Activated CD4-positive, alpha-beta T cell treated with anti-CD3 and anti-CD28 coated beads, Interleukin-2, Interleukin-4, amounts not matched to agents 100 ng/mL and 50 ng/mL, durations not matched to agents 16 hours and 8 hours (primary cell): ENCODE measurements at regions not wholly inside any gene's neighbourhood (a gene's known extent, or its start where the extent isn't known, plus 50 kb on each side); places are given as distances from the start of the nearest gene placed in this dataset.
A peak's percentile ranks its signal among the peaks of the same experiment; 100 is the strongest.

ENCODE experiments used
- DNase-seq: peaks from one replicate; pipeline ENCODE4 v3.0.0-alpha.2; 2020; ENCODE audit warnings: low spot score

DNA sequence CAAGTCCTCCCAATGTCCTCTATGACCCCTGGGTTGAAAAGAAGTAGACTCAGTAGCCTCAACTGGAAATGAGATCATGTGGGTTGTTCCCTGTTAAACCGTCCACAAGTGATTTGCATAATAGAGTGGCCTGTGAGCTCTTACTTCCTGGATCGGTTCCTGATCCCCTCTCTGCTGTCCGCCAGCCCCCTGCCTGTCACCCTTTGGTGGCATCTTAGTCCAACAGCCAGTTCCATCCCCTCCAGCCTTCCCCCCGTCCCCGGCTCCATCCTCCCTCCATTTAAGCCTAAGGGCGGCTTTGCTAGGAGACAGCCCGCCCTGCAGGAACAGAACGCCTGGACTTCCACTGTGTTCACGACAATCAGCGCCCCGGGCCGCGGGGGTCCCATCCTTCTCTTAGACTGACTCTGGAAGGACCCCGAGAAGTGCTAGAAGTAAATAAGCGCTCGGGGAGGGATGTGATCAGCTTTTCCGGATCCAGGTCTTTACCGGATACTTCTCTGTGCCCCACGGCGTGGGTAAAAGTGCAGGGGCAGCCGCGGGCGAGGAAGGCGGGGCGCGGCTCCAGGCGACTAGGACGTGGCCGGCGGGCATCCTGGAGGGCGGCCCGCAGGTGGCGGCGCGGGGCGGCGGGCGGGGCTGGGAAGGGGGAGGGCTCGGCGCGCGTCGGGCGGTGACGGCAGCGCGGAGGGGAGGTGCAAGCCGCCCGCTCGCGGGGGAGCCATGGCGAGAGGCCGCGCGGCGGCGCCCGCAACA is 51.2 kb upstream of the ULK4 start:
- peak; percentile 77 for DNase-seq

DNA sequence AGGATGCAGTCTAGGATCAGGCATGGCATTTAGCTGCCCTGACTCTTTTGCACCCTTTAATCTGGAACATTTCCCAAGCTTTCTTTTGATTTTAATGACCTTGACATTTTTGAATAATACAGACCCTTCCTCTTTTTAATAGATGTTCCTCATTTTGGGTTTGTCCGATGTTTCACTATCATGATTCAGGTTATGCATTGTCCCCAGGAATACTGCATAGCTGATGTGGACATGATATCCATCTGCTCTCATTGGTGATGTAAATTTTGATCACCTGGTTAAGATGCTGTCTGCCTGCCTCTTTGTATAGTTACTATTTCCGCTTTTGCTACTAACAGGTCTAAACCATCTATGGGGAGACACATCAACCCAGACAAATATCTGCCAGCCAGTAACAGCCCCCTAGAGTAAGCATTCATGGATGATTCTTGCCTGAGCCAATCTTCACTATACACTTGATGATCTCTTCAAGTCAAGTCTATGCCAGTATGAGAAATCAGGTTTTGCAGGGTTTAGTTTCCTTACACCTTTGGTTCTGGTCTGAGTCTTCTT is 50.6 kb upstream of the ULK4 start:
- DNase-seq = no peak
